Activated T-cell treated with anti-CD3 and anti-CD28 coated beads for 48 hours (primary cell): ENCODE measurements at regions not wholly inside any gene's neighbourhood (a gene's known extent, or its start where the extent isn't known, plus 50 kb on each side); places are given as distances from the start of the nearest gene placed in this dataset.
"Not testable (repeated sequence)": the region's sequence is repeated elsewhere in the genome, so short reads cannot be mapped to it uniquely, and the experiment has no call there.

Experiments
- DNase-seq: peaks from one replicate; pipeline ENCODE4 v3.0.0-alpha.2; 2020; ENCODE audit warnings: low read depth

DNA sequence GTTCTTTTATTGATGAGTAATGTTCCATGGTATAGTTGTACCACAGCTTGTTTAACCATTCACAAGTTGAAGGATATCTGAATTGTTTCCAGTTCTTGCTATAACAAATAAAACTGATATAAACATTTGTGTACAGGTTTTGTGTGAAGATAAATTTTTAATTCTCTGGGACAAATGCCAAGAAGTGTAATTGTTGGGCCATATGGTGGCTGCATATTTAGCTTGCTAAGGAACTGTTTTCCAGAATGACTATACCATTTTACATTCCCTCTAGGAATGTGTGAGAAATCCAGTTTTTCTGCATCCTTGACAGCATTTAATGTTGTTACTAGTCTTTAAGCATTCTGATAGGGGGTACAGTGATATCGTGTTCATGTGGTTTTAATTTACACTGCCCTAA is 368.5 kb downstream of the KIF2B start:
- no peak for DNase-seq

DNA sequence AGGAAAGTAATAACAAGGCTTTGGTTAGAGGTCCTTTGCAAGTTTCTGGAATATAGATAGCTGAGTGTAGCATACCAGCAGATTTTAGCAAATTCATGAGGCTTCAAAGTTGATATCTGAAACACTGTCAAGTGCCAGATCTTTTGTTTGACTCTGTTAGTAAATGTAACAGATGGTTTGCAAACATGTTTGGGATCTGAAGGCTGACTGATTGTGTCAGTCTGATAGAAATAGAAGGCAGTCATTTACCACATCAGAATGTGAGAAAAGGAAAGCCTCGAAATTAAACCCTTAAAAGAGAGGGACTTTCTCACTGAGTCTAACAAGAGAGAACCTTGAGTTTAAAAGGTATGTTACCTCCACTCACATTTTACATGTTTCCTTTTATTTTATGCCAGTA is 371.5 kb downstream of the KIF2B start:
- no peak for DNase-seq

DNA sequence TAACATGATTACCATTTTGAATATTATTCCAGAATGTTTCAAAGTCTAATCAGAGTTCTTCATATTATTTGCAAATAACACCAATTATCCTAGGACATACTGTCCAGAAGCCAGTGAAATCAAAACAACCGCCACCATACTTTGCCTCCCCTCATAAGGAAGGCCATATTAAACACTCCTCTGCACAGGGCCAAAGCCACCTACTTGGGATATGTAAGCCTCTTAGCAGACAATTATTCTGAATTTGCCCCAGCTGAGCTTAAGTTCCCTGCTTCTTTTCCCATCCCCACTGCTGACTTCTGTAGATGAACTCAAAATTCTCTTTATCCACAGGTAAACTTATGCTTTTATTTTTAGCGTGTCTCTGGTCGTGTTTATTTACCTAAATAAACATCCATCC is 374.0 kb downstream of the KIF2B start:
- no peak for DNase-seq

DNA sequence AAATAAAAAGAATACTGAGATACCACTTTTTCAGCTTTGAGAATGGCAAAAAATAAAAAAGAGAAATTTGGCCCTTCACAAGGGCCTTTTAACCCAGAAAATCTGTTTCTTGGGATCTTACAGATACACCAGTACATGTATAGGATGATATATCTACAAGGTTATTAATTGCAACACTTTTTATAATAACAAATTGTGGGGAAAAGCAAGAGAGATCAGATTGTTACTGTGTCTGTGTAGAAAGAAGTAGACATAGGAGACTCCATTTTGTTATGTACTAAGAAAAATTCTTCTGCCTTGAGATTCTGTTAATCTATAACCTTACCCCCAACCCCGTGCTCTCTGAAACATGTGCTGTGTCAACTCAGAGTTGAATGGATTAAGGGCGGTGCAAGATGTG is 378.7 kb downstream of the KIF2B start:
- DNase-seq = not testable (repeated sequence)

DNA sequence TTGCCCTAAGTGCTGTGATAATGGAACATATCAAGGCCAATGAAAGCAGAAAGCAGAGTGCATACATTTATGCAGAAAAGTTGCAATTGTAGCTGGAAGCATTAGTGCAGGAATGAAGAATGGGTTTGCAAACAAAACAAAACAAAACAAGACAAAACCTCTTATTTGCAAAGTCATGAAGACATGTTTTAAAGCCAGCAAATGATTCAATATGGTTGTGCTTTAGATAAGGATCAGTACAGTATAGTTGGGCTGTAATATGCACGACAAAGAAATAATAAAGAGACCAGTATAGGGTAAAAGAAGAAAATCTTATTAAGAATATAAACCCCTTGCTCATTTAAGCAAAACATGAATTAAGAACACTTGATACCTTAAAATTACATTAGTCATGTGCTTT is 398.1 kb downstream of the KIF2B start:
- no peak for DNase-seq

DNA sequence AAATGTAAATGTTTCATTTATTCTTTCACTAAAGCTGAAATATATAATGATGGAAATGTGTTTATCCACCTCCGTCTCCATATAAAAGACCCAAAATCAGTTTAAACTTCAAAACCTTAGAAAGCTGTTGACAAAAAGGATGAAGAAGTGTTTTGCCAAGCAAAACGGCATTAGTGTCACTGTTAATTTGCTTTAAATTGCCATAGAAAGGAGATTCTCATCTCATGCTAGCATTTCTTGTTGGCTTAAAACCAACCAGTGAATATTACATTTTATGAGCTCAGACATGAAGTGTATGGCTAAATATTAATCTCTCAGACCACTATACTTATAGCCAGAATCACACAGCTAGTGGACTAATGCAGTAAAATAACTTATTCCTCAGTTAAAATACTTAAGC is 398.8 kb downstream of the KIF2B start:
- DNase-seq = no peak

DNA sequence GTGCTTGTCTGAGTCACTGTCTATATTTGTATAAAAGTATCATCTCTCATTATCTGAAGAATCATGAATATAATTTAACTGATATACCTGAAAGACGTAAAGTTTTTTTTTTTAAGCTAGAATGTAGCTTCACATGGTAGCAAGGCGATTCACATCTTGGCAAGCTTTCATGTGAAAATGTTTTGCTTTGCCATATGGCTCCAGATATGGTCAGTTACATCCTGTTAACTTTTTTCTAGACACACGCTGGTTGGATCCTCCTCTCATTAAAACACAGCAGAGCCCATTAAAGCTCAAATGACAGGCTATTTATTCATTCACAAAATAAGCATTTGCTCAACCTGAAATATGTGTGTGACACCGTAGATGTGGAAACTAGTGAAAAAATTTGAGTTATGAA is 412.8 kb downstream of the KIF2B start:
- no peak for DNase-seq

DNA sequence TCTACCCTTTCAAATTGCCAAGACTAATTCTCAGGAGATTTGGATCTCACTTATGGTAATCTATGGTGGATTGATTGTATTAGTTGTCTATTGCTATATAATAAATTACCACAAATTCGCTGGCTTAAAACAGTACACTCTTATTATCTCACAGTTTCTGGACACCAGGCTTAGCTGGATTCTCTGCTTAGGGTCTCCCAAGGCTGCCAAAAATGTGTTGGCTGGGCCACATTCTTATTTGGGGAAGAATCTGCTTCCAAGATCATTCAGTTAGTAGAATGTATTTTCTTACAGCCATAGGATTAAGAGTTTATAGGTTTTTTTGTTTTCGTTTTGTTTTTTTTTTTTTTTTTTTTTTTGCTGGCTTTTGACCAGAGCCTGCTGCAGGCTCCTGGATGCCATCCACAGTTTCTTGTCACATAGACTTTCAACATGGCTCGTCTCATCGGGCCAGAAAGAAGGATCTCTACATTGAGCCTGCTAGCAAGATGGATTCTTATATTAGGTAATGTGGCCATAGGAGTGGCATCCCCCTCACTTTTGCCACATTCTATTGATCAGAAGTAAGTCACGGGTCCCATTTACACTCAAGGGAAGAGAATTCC is 415.3 kb downstream of the KIF2B start:
- DNase-seq = no peak

DNA sequence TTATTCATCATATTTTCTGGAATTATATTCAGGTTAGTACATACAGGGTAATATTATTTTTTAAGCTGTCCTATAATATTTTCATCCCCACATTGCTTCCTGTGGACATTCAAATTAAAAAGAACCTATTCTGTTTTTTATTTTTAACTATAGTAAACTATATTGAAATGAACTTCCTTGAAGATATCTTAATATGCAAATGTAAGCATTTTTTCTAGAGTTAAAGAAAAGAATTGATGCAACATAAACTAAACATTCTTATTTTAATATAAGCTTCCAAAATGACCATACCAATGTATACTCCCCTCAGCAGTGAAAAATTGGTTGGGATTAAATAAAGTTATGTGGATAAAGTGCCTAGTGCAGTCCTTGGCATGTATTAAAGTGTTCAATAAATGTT is 416.6 kb downstream of the KIF2B start:
- no peak for DNase-seq

DNA sequence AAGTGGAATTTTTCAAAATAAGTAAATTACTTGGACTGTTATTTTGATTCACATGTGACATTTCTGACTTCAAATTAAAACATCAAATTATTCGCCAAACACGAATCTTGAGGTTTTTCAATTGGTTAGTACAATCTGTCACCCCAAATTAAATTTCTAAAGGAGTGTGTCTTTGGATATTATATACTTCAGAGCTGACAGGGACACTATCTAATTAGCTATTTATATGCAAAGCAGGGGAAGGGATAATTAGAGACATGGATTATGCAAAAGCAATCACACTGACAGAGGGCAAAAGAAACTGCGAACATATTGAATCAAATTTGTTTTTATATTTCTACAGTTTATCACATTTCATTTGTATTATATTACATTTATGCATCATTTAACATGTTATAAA is 433.0 kb downstream of the KIF2B start:
- no peak for DNase-seq

DNA sequence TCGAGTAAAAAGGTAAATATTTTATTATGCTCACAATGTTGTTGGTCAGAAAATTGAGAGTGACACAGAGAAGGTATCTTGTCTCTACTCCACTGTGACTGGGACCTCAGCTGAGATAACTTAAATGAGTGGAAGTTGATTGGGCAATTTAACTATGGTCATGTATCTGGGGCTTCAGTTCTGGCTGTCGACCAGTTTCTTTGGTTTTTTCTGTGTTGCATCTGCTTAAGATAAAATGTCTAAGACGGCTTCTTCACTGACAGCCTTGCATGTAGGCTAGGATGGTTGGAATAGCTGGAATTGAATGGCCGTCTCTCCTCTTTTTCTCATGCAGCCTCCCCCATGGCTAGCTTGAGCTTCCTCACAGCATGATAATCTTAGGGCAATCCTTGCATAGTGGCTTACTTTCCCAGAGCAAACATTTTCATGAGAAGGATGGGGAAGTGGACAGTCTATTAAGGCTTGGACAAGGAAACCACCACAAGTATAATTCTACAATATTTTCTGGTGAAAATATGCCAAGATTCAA is 433.7 kb downstream of the KIF2B start:
- DNase-seq = no peak

DNA sequence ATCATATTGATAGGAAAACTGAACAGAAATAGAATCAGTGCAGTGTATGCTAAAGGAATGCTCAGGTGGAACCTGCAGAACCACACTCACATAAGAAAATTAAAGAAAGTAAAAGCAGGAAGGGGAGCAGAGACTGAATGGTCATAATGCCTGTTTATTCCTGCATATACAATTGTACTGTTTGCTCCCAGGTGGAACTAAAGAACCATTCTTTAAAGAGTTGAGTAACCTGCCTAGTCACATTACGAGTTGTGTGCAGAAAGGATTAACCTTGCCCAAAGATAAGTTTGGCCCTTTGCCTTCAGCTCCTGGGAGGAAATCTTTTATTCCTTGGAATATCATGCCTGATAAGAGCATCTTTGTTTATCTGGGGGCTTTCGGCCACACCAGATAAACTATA is 434.7 kb downstream of the KIF2B start:
- no peak for DNase-seq

DNA sequence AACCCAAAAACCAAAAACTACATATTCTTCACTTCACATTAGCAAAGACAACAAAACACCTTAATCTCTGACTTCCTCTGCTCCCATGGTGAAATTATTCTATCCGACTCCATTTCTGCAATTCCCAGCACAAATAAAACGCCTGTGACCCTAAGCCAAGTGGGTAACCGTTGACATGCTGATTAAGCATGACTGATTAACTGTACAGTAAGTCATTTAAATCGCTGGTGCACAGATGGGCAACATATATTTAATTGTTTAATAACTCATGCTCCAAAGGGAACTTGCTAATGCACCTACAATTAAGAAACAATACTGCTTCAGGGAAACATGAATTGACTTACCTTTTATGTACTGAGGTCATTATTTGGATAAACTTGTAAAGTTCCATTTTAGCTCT is 436.7 kb downstream of the KIF2B start:
- DNase-seq = no peak

DNA sequence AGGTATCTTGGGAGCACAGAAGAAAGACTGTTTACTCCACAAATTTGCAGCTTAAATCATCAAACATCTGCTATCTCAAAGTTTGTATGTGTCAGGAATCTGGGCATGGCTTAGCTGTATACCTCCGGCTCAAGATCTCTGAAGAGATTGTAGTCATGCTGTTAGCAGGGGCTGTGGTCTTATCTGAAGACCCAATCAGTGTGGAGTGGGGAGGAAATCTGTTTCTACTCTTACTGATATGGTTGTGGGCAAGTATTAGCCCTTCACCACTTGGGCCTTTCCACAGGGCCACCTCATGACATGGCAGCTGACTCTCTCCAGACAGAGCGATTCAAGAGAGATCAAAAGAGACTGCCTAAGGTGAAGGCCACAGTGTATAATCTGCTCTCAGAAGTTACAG is 438.7 kb downstream of the KIF2B start:
- no peak for DNase-seq

DNA sequence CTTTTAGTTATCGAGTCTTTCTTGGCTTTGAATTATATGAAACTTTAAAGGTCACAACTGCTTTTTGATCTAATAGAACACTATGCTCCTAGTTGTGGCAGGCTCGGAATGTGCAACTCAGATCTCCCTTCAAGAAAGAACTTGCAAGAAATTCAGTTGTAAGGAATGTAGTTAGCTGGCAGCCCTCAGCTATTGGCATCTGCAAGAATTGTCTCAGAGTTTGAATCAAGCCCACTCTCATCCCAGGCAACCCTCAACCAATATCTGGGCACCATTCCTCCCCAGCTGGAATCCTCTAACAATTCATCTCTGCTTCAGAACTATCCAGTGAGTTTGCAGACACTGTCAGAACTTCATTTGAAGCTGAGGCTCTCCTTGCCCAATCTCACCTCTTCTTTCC is 447.2 kb downstream of the KIF2B start:
- no peak for DNase-seq

DNA sequence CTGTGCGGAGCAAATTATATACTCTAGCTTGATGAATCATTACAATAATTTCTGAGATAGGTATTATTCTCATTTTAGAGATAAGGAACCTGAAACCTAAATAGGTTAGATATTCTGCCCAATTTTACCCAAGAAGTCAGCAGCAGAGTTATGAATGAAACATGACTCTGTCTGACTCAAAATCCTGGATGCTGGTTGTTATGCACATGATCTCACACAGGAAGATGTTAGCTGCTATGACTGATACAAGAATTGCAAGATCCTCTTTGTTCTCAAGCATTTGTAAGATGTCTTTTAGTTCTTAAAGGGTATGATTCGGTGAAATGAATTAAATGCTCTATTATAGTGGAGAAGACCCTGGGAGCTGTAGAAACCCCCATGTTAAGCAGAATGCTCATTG is 447.8 kb downstream of the KIF2B start:
- DNase-seq = no peak

DNA sequence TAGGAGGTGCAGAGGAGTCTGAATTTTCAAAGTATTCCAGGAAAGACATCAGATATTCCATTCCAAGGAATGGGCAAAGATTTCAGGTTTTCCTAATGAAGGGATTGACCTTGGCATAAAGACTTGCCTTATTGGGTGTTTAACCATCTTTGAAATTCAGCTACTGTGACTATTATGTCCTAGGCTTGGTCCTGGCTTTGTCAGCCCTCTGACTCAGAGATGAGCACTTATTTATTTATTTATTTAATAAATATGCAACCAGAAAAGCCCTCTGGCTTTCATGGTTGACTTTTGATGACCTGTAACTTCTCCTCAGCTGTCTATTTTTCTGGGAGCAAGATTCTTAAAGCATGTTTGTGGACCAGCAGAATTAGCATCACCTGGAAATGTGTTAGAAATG is 455.1 kb downstream of the KIF2B start:
- DNase-seq = no peak

DNA sequence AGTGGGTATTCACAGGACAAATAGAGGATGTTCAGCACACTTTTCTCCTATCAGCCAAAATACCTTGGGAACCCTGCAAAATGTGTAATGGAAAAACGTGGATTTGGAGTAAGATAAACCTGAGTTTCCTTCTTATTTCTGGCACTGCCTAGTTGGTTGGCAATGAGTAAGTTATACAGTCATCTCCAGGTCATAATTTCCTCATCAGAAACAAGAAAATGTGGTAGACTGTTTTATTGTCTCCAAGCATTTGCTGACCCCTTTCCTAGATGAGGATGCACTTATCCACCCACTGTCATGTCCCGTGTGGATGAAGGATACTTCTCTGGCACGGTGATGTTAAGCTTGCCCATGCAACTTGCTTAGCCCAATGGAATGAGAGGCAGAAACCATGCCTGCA is 458.0 kb downstream of the KIF2B start:
- no peak for DNase-seq

DNA sequence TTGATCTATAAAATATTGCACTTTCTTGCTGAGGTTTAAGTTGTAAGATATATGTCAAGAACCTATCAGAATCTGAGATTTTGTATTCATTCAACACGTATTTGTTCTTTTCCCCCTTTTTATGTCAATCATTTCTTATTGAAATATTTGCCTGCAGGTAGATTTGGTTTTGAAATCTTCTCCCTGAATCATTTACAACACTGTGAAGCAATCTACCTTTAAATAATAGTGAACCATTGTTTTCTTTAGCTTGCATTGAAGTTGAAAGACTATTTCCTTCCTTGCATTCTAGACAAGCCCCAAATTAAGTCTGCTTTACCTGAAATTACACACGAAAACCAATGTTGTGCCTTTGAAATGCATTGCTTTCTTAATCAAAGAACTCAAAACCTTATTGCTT is 460.2 kb downstream of the KIF2B start:
- DNase-seq = no peak

DNA sequence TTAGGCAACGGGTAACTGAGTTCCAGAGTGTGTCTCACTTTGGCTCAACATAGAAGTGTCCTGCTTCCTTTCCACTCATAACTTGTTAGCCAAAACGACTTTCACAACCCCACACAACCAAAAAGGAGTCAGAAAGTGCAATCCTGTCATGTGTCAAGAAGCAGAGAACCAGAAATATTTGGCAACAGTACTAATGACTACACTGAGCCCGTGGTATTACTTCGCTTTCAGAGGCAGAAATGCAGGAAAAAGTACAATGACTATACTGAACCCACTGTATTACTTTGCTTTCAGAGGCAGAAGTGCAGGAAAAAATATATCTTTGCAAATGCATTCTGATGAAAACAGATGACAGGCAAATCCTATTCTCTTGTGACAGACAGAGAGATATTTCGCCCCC is 484.6 kb downstream of the KIF2B start:
- no peak for DNase-seq

DNA sequence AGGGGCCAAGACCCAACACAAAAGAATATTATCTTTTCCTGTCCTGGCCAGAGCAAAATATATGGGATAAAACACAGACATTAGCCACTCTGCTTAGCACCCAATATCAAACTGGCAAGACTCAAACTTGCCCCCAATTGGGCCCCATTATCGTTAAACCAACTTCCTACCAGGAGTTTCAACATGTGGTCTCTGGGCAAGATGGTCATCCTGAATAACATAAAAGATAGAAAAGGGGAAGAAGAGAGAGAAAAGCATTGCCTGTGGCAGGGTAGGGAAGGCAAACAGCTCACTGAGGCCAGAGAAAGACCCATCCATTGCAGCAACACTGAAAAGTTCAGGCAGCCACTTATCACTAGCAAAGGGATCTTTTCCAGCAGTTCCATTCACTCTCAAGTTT is 502.1 kb downstream of the KIF2B start:
- no peak for DNase-seq

DNA sequence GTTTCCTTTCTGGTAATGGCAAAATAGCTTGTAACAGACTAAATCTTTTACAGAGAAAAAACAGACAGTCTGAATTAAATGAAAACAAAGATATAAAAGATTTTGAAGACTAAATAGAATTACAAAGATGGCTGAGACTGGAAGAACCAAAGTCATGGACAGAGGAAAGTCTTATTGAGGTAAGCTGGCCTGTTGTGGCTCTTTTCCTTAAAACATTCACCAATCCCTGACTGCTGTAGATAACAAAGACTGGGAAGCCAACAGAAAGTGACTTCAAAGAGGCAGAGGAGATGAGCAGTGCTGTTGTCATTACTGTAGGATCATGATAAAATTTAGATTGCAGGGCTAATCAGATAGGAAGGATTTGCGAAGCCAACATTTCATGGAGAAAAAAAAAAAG is 517.0 kb downstream of the KIF2B start:
- no peak for DNase-seq

DNA sequence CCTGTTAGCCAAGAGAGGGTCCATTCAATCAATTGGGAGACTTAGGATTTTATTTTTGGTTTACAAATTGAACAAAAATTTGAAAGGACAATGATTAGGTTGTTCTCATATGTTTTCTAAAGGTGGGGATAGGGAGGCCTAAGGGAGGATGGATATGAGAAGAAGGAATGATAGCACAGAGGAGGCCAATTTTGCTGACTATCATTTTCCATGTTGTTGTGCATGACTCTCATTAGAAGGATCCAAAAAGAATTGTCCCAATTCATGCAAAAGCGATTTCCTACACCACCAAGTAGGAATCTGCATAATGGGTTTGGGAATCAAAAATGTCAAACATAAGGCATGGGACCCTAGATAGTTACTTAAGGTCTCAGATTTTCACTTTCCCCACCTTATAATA is 524.8 kb downstream of the KIF2B start:
- no peak for DNase-seq

DNA sequence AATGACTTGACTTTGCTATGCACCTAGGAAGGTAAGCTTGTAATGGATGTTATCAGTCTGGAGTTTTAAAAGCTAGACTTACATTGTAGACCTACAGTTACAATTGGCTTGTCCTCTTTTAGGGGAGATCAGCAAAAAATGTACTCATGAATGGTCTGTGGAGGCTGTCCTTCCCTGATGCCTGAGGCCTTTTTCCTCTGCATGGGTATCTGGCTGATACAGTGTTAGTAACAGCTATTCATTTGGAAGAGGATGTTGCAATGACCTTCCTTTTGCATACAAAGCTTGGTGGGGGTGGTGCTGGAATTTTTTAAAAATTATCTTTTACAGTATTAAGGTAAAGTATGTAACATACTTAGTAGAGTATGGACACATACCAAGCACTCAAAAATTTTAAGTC is 525.5 kb downstream of the KIF2B start:
- no peak for DNase-seq
